Heart left ventricle (tissue), 16 donors: ENCODE measurements at regions not wholly inside any gene's neighbourhood (a gene's known extent, or its start where the extent isn't known, plus 50 kb on each side); places are given as distances from the start of the nearest gene placed in this dataset.

Source experiments
- ATAC-seq, 4 donors: fragments of 200-7000 bp; cut with Tn5 transposase; one replicate each; pipeline ENCODE4 v1.9.1; 2020 to 2022; ENCODE audit warnings: moderate library complexity in 4 of 4, mild to moderate bottlenecking in 3 of 4, moderate number of reproducible peaks in 1 of 4
- DNase-seq, 5 donors: peaks; one replicate each; pipeline ENCODE4 v3.0.0-alpha.2; 2020
- H3K27ac ChIP-seq, 12 donors: fragments of 200-600 bp; sonication (generic) in 4 of 12; one replicate each; pipeline versions ENCODE4 v1.5.0 to v1.8.0; 2016 to 2022; ENCODE audit warnings: mild to moderate bottlenecking in 2 of 12
- H3K27me3 ChIP-seq, 9 donors: fragments of 200-600 bp; sonication (generic) in 2 of 9; one replicate each; pipeline versions ENCODE4 v1.5.1 to v1.8.0; 2016 to 2022; ENCODE audit warnings: mild to moderate bottlenecking in 3 of 9
- H3K36me3 ChIP-seq, 9 donors: fragments of 200-600 bp; sonication (generic) in 2 of 9; one replicate each; pipeline versions ENCODE4 v1.5.0 to v1.8.0; 2018 to 2022; ENCODE audit warnings: mild to moderate bottlenecking in 2 of 9
- H3K4me1 ChIP-seq, 12 donors: fragments of 200-600 bp; sonication (generic) in 4 of 12; one replicate each; pipeline versions ENCODE4 v1.5.0 to v1.8.0; 2016 to 2022; ENCODE audit warnings: mild to moderate bottlenecking in 3 of 12
- H3K4me3 ChIP-seq, 12 donors: fragments of 200-600 bp; sonication (generic) in 4 of 12; one replicate each; pipeline versions ENCODE4 v1.5.0 to v1.8.0; 2017 to 2022; ENCODE audit warnings: mild to moderate bottlenecking in 9 of 12, moderate library complexity in 4 of 12
- H3K9me3 ChIP-seq, 12 donors: fragments of 200-600 bp; sonication (generic) in 4 of 12; one replicate each; pipeline versions ENCODE4 v1.5.0 to v1.8.0; 2016 to 2022; ENCODE audit warnings: mild to moderate bottlenecking in 1 of 12
- CTCF ChIP-seq, 12 donors: fragments of 200-600 bp; sonication (generic) in 4 of 12; IDR thresholded peaks; one replicate each; pipeline versions ENCODE4 v1.5.0 to v1.8.0; 2018 to 2022; ENCODE audit warnings: antibody characterized with exemption in 12 of 12, mild to moderate bottlenecking in 5 of 12
- POLR2A ChIP-seq, 2 donors: fragments of 450-650 bp; IDR thresholded peaks; one replicate each; pipeline ENCODE4 v1.6.1; 2017; ENCODE audit warnings: antibody characterized with exemption in 2 of 2, mild to moderate bottlenecking in 2 of 2, moderate library complexity in 2 of 2
- WGBS, 4 donors: extraction: QIAGEN DNeasy Blood & Tissue Kit in 2 of 4; methylation state at CpG; one replicate each; pipeline versions ENCODE4 v1.1.5 to v1.1.7; 2013 to 2018; 5-methylcytosine and 5-hydroxymethylcytosine counted together
- intact Hi-C, 10 donors: fragments of 100-400 bp; cut with DNase I; formaldehyde crosslinking; loops; one replicate each; pipeline versions ENCODE4 v1.11.1 to v1.14.2; 2022
- donor health status: ischemic (EF 13 %, LVEDD 7.1; RV severe dilation, severe dysfunction).
- donor health status: healthy with polysubstance abuse.
- donor health status: DM: no; HTN: yes; CAD: no.
- donor health status: DM: no; HTN: no; CAD: no.
- donor health status: ischemic (EF 25% LVEDD 6.9; RV normal size, moderate dysfunction).
- donor health status: ischemic (EF 25% LVEDD 5.7; RV mildly dilated, moderate dysfunction).
- donor health status: healthy.
- donor health status: DM: yes; HTN: yes; CAD: no.
- donor health status: ischemic (EF 35%, LVEDD 5.7; RV mildly dilated, moderate dysfunction).
- donor health status: nonischemic (EF 11% LVEDD 7.7; RV severe dilation, severe dysfunction).
- donor health status: DM: yes; HTN: yes; CAD: no.
- donor health status: PGD.
- donor health status: ischemic (EF 29% LVEDD 5.4; RV normal size, mild dysfunction).
- donor health status: nonischemic (EF 23%, LVEDD 6.1; RV moderate dilation, normal function).

- TF ChIP-seq POLR2A (IDR thresholded peaks at IDR 0.05) (no peak), CTCF (IDR thresholded peaks at IDR 0.05) (no peak)
- DNase-seq = no peak
- no peaks in the 10 kb centered on the region for H3K36me3 ChIP-seq
- 66 to 93% (median 85%) methylated on average over 3 to 6 of the region's 6 CpGs for WGBS, 4 donors
- intact Hi-C loops = no loop called here
- H3K9me3 ChIP-seq = peaks cover 0 to 8% (median 0%) of the 10 kb centered on the region in 12 donors
- H3K27me3 ChIP-seq = no peaks in the 10 kb centered on the region
- no peaks in the 10 kb centered on the region for H3K4me1 ChIP-seq
- ATAC-seq = no peak
- no peak overlapping the region for H3K27ac ChIP-seq
- no peak overlapping the region for H3K4me3 ChIP-seq
Measured at GRCh38 chrX:43380704-43381103, 275.4 kb upstream of the MAOA start.

- ATAC-seq (no peak), DNase-seq (no peak)
- WGBS, 4 donors = 71 to 93% (median 84%) methylated on average over 1 of the region's 1 CpG
Measured at GRCh38 chrX:43386875-43387274, 269.2 kb upstream of the MAOA start.

GRCh38 chrX:43405191-43405590 lies 250.9 kb upstream of the MAOA start:
- ATAC-seq (no peak), DNase-seq (no peak)
- no peaks in the 10 kb centered on the region for H3K36me3 ChIP-seq
- no peaks in the 10 kb centered on the region for H3K27me3 ChIP-seq
- no peak overlapping the region for H3K27ac ChIP-seq
- H3K4me3 ChIP-seq = no peak overlapping the region
- intact Hi-C loops = no loop called here
- no peaks in the 10 kb centered on the region for H3K9me3 ChIP-seq
- TF ChIP-seq POLR2A (IDR thresholded peaks at IDR 0.05) (no peak), CTCF (IDR thresholded peaks at IDR 0.05) (no peak)
- WGBS, 4 donors = 18 to 63% (median 51%) methylated on average over 1 of the region's 1 CpG
- H3K4me1 ChIP-seq = no peaks in the 10 kb centered on the region

More at GRCh38 chrX:43386875-43387274, 269.2 kb upstream of the MAOA start:
- no peak overlapping the region for H3K4me3 ChIP-seq
- H3K9me3 ChIP-seq = no peaks in the 10 kb centered on the region
- H3K36me3 ChIP-seq = no peaks in the 10 kb centered on the region
- intact Hi-C loops = no loop called here
- peaks cover 0 to 5% (median 0%) of the 10 kb centered on the region in 9 donors for H3K27me3 ChIP-seq
- TF ChIP-seq CTCF (IDR thresholded peaks at IDR 0.05) (no peak), POLR2A (IDR thresholded peaks at IDR 0.05) (no peak)
- no peaks in the 10 kb centered on the region for H3K4me1 ChIP-seq
- H3K27ac ChIP-seq = no peak overlapping the region

- no peak for DNase-seq
Measured at GRCh38 chrX:43423876-43424275, 232.2 kb upstream of the MAOA start.

More at GRCh38 chrX:43423876-43424275, 232.2 kb upstream of the MAOA start:
- intact Hi-C loops = no loop called here
- ATAC-seq = no peak
- H3K27ac ChIP-seq = no peak overlapping the region
- H3K4me1 ChIP-seq = no peaks in the 10 kb centered on the region
- no peak overlapping the region for H3K4me3 ChIP-seq
- H3K9me3 ChIP-seq = no peaks in the 10 kb centered on the region
- no peaks in the 10 kb centered on the region for H3K36me3 ChIP-seq
- TF ChIP-seq CTCF (IDR thresholded peaks at IDR 0.05) (no peak), POLR2A (IDR thresholded peaks at IDR 0.05) (no peak)
- H3K27me3 ChIP-seq = peaks cover 0 to 14% (median 0%) of the 10 kb centered on the region in 9 donors
